ENCODE measurements at regions not wholly inside any gene's neighbourhood (a gene's known extent, or its start where the extent isn't known, plus 50 kb on each side); places are given as distances from the start of the nearest gene placed in this dataset.

GRCh38 chr12:28023156-28023887 is 50.8 kb upstream of the PTHLH start:
- ATAC-seq (ENCODE audit: poor library complexity), result no peak
- Histone ChIP-seq H3K4me3 (ENCODE audit: low read length) (no peak overlapping the region), H3K4me1 (ENCODE audit: insufficient read depth, low read length) (no peaks in the 10 kb centered on the region), H3K27me3 (ENCODE audit: control insufficient read depth in 1 of 2, insufficient read depth in 2 of 2, low read length in 2 of 2) (peaks cover 0 to 2% of the 10 kb centered on the region in 2 experiments), H3K27ac (ENCODE audit: low read depth in 1 of 2, low read length in 2 of 2) (no peak overlapping the region), H3K36me3 (ENCODE audit: insufficient read depth, low read length) (no peaks in the 10 kb centered on the region), H3K9me3 (ENCODE audit: control insufficient read depth in 1 of 2, insufficient read depth in 1 of 2, low read length in 2 of 2) (peaks cover 0 to under 1% of the 10 kb centered on the region in 2 experiments)
- Mint-ChIP-seq H3K27ac (no peak overlapping the region), H3K27me3 (peaks cover 24% of the 10 kb centered on the region), H3K4me1 (ENCODE audit: low read depth) (no peaks in the 10 kb centered on the region), H3K9me3 (no peaks in the 10 kb centered on the region), H3K36me3 (ENCODE audit: low read depth) (no peaks in the 10 kb centered on the region), H3K4me3 (no peak overlapping the region)
- no peak for DNase-seq
- intact Hi-C loops (cut with DNase I, micrococcal nuclease), result no loop called here
- TF ChIP-seq, protein P1, sequence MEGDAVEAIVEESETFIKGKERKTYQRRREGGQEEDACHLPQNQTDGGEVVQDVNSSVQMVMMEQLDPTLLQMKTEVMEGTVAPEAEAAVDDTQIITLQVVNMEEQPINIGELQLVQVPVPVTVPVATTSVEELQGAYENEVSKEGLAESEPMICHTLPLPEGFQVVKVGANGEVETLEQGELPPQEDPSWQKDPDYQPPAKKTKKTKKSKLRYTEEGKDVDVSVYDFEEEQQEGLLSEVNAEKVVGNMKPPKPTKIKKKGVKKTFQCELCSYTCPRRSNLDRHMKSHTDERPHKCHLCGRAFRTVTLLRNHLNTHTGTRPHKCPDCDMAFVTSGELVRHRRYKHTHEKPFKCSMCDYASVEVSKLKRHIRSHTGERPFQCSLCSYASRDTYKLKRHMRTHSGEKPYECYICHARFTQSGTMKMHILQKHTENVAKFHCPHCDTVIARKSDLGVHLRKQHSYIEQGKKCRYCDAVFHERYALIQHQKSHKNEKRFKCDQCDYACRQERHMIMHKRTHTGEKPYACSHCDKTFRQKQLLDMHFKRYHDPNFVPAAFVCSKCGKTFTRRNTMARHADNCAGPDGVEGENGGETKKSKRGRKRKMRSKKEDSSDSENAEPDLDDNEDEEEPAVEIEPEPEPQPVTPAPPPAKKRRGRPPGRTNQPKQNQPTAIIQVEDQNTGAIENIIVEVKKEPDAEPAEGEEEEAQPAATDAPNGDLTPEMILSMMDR (IDR thresholded peaks at IDR 0.05), result no peak
- ChIA-PET POLR2A (no interaction called here), CTCF (no interaction called here)

DNA sequence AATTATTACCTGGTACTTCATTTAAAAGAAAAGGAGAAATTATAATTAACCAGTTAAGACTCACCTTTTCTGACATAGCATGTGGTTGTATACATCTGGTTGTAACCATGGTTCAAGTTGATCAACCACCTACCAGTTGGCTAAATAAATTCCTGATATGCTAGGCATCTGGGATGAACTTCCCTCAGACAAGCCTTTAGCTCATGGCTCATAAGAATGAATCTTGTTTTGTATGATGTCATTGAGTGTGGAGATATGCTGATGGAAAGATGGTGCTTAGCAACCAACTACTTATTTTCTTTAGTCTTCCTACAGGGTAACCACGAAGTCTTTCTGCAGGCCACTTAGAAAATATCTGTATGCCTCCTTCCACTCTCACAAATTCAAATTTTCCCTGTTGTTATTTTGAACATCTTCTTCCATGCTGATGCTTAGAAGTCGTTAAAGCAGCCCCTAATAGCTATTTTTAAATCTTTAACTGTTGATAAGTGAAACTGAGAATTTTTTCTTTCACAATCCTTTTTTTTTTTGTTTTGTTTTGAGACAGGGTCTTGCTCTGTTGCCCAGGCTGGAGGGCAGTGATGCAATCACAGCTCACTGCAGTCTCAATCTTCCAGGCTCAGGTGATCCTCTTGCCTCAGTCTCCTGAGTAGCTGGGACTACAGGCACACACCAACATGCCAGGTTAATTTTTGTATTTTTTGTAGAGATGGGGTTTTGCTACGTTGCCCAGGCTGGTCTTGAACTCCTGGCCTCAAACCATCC is 51.9 kb upstream of the PTHLH start:
- no peaks in the 10 kb centered on the region for H3K9me3 Mint-ChIP-seq
- Histone ChIP-seq H3K4me3 (ENCODE audit: low read length) (no peak overlapping the region), H3K4me1 (ENCODE audit: insufficient read depth, low read length) (no peaks in the 10 kb centered on the region), H3K9me3 (ENCODE audit: control insufficient read depth in 1 of 2, insufficient read depth in 1 of 2, low read length in 2 of 2) (peaks cover 0 to 3% of the 10 kb centered on the region in 2 experiments), H3K27me3 (ENCODE audit: control insufficient read depth in 1 of 2, insufficient read depth in 2 of 2, low read length in 2 of 2) (peaks cover 0 to 2% of the 10 kb centered on the region in 2 experiments), H3K27ac (ENCODE audit: low read depth in 1 of 2, low read length in 2 of 2) (no peak overlapping the region), H3K36me3 (ENCODE audit: insufficient read depth, low read length) (no peaks in the 10 kb centered on the region)
- no peak overlapping the region for H3K27ac Mint-ChIP-seq
- ChIA-PET CTCF (no interaction called here), POLR2A (no interaction called here)
- no peak for ATAC-seq (ENCODE audit: poor library complexity)
- H3K4me3 Mint-ChIP-seq, result no peak overlapping the region
- no peaks in the 10 kb centered on the region for H3K4me1 Mint-ChIP-seq (ENCODE audit: low read depth)
- DNase-seq, result no peak
- no peaks in the 10 kb centered on the region for H3K36me3 Mint-ChIP-seq (ENCODE audit: low read depth)
- H3K27me3 Mint-ChIP-seq, result peaks cover 17% of the 10 kb centered on the region
- TF ChIP-seq, protein P1 (IDR thresholded peaks at IDR 0.05), result no peak
- intact Hi-C loops (cut with DNase I, micrococcal nuclease), result no loop called here

GRCh38 chr12:28025821-28026505 is 53.4 kb upstream of the PTHLH start:
- POLR2A ChIA-PET, result no interaction called here

More at GRCh38 chr12:28025821-28026505, 53.4 kb upstream of the PTHLH start:
- H3K27me3 ChIP-seq (ENCODE audit: control insufficient read depth in 1 of 2, insufficient read depth in 2 of 2, low read length in 2 of 2), result peaks cover 0 to 2% of the 10 kb centered on the region in 2 experiments
- TF ChIP-seq, protein P1 (IDR thresholded peaks at IDR 0.05), result no peak
- Mint-ChIP-seq H3K27ac (no peak overlapping the region), H3K4me3 (no peak overlapping the region), H3K4me1 (ENCODE audit: low read depth) (no peaks in the 10 kb centered on the region), H3K36me3 (ENCODE audit: low read depth) (no peaks in the 10 kb centered on the region), H3K27me3 (peaks cover 17% of the 10 kb centered on the region), H3K9me3 (no peaks in the 10 kb centered on the region)
- DNase-seq (no peak), ATAC-seq (ENCODE audit: poor library complexity) (no peak)
- no peaks in the 10 kb centered on the region for H3K36me3 ChIP-seq (ENCODE audit: insufficient read depth, low read length)
- peaks cover 0 to 3% of the 10 kb centered on the region in 2 experiments for H3K9me3 ChIP-seq (ENCODE audit: control insufficient read depth in 1 of 2, insufficient read depth in 1 of 2, low read length in 2 of 2)
- intact Hi-C loops (cut with DNase I, micrococcal nuclease), result no loop called here
- CTCF ChIA-PET, result no interaction called here
- no peak overlapping the region for H3K27ac ChIP-seq (ENCODE audit: low read depth in 1 of 2, low read length in 2 of 2)
- H3K4me3 ChIP-seq (ENCODE audit: low read length), result no peak overlapping the region
- H3K4me1 ChIP-seq (ENCODE audit: insufficient read depth, low read length), result no peaks in the 10 kb centered on the region

Data from CD4-positive, alpha-beta T cell (primary cell).